DND-41 (cell line): ENCODE measurements at regions not wholly inside any gene's neighbourhood (a gene's known extent, or its start where the extent isn't known, plus 50 kb on each side); places are given as distances from the start of the nearest gene placed in this dataset.
"Not testable (repeated sequence)": the region's sequence is repeated elsewhere in the genome, so short reads cannot be mapped to it uniquely, and the experiment has no call there.

ENCODE experiments used
- ATAC-seq: fragments of 200-7000 bp; cut with Tn5 transposase; 3 replicates; pipeline ENCODE4 v1.9.1; 2021; ENCODE audit warnings: low read depth; ENCODE audit not compliant: insufficient read depth
- DNase-seq: peaks from one replicate; pipeline ENCODE4 v3.0.0-alpha.2; 2020
- H2AFZ ChIP-seq: 2 replicates; pipeline ENCODE4 v1.6.0; 2012; ENCODE audit warnings: low read depth, low read length
- H3K27ac ChIP-seq: 2 replicates; pipeline ENCODE4 v1.5.1; 2012; ENCODE audit warnings: low read length, inconsistent platforms
- H3K27me3 ChIP-seq: fragments of 200-600 bp; sonication (generic); 2 replicates; pipeline ENCODE4 v1.6.0; 2012; ENCODE audit warnings: low read length, mild to moderate bottlenecking, inconsistent platforms; ENCODE audit not compliant: insufficient read depth, poor library complexity
- H3K36me3 ChIP-seq: 2 replicates; pipeline ENCODE4 v1.5.1; 2012; ENCODE audit warnings: low read length, inconsistent platforms; ENCODE audit not compliant: insufficient read depth
- H3K4me1 ChIP-seq: 2 replicates; pipeline ENCODE4 v1.5.1; 2012; ENCODE audit warnings: mild to moderate bottlenecking, low read length; ENCODE audit not compliant: insufficient read depth
- H3K4me2 ChIP-seq: 2 replicates; pipeline ENCODE4 v1.6.0; 2012; ENCODE audit warnings: mild to moderate bottlenecking, moderate library complexity, low read length, inconsistent platforms; ENCODE audit not compliant: insufficient read depth
- H3K4me3 ChIP-seq, 2 experiments: fragments of 200-600 bp in 1 of 2; shearing (Covaris generic) in 1 of 2; 2 replicates each; pipeline ENCODE4 v1.5.1; 2012 to 2016; ENCODE audit warnings: inconsistent platforms in 2 of 2, low read length in 2 of 2, mild to moderate bottlenecking in 2 of 2, low read depth in 1 of 2, moderate library complexity in 1 of 2
- H3K79me2 ChIP-seq: 2 replicates; pipeline ENCODE4 v1.6.0; 2012; ENCODE audit warnings: low read length, inconsistent platforms; ENCODE audit not compliant: insufficient read depth
- H3K9ac ChIP-seq: 2 replicates; pipeline ENCODE4 v1.6.0; 2012; ENCODE audit warnings: low read depth, mild to moderate bottlenecking, inconsistent platforms, low read length, moderate library complexity
- H3K9me3 ChIP-seq: 2 replicates; pipeline ENCODE4 v1.5.1; 2012; ENCODE audit warnings: low read length, moderate library complexity, mild to moderate bottlenecking, inconsistent platforms; ENCODE audit not compliant: insufficient read depth, severe bottlenecking
- H4K20me1 ChIP-seq: 2 replicates; pipeline ENCODE4 v1.6.0; 2012; ENCODE audit warnings: low read length; ENCODE audit not compliant: insufficient read depth
- CTCF ChIP-seq: IDR thresholded peaks from 2 replicates; pipeline ENCODE4 v1.5.1; 2012; ENCODE audit warnings: borderline replicate concordance, low read length, moderate library complexity, mild to moderate bottlenecking; ENCODE audit not compliant: poor library complexity, severe bottlenecking; ENCODE audit errors: extremely low read depth
- EZH2 ChIP-seq: IDR thresholded peaks from 3 replicates; pipeline ENCODE4 v1.6.1; 2012; ENCODE audit warnings: borderline replicate concordance, low read depth, mild to moderate bottlenecking, moderate library complexity, low read length, inconsistent platforms; ENCODE audit not compliant: severe bottlenecking

GRCh38 chrX:106249706-106250379, 81.7 kb downstream of the PWWP3B start:
- Histone ChIP-seq H2AFZ (no peak overlapping the region), H3K4me3 (no peak overlapping the region), H3K4me2 (no peak overlapping the region), H3K79me2 (no peaks in the 10 kb centered on the region), H3K36me3 (no peaks in the 10 kb centered on the region), H4K20me1 (no peaks in the 10 kb centered on the region), H3K27me3 (no peaks in the 10 kb centered on the region), H3K4me1 (no peaks in the 10 kb centered on the region), H3K9me3 (no peaks in the 10 kb centered on the region), H3K27ac (no peak overlapping the region), H3K9ac (no peak overlapping the region)
- TF ChIP-seq CTCF (no peak), EZH2 (no peak)
- ATAC-seq (no peak), DNase-seq (no peak)

GRCh38 chrX:106263817-106264216, 95.7 kb downstream of the PWWP3B start:
- no peak overlapping the region for H2AFZ ChIP-seq

GRCh38 chrX:106273947-106274587, 106.0 kb downstream of the PWWP3B start:
- not testable (repeated sequence) for H2AFZ ChIP-seq, DNase-seq, H3K27me3 ChIP-seq, H3K79me2 ChIP-seq, H3K36me3 ChIP-seq, H3K9me3 ChIP-seq, H3K27ac ChIP-seq, ATAC-seq, H4K20me1 ChIP-seq, H3K9ac ChIP-seq, H3K4me3 ChIP-seq, H3K4me1 ChIP-seq, H3K4me2 ChIP-seq

More at GRCh38 chrX:106263817-106264216, 95.7 kb downstream of the PWWP3B start:
- no peaks in the 10 kb centered on the region for H4K20me1 ChIP-seq
- H3K4me1 ChIP-seq = no peaks in the 10 kb centered on the region
- no peak overlapping the region for H3K27ac ChIP-seq
- H3K9ac ChIP-seq = no peak overlapping the region
- DNase-seq (no peak), ATAC-seq (no peak)
- no peak overlapping the region for H3K4me3 ChIP-seq
- no peaks in the 10 kb centered on the region for H3K9me3 ChIP-seq
- no peaks in the 10 kb centered on the region for H3K27me3 ChIP-seq
- no peaks in the 10 kb centered on the region for H3K36me3 ChIP-seq
- no peak overlapping the region for H3K4me2 ChIP-seq
- no peak for TF ChIP-seq EZH2
- no peak for TF ChIP-seq CTCF
- H3K79me2 ChIP-seq = no peaks in the 10 kb centered on the region

- not testable (repeated sequence) for H3K79me2 ChIP-seq, H3K36me3 ChIP-seq, H3K9ac ChIP-seq, H2AFZ ChIP-seq, H3K4me2 ChIP-seq, H3K27me3 ChIP-seq, H3K4me3 ChIP-seq, H3K9me3 ChIP-seq, ATAC-seq, DNase-seq, H3K4me1 ChIP-seq, H3K27ac ChIP-seq, H4K20me1 ChIP-seq
Measured at GRCh38 chrX:106275172-106275571, 107.1 kb downstream of the PWWP3B start.
